Stimulated activated CD4-positive, alpha-beta T cell treated with anti-CD3 and anti-CD28 coated beads, Interleukin-1b, Interleukin-23, amount 100 ng/mL, for 48 hours (primary cell): ENCODE measurements at regions not wholly inside any gene's neighbourhood (a gene's known extent, or its start where the extent isn't known, plus 50 kb on each side); places are given as distances from the start of the nearest gene placed in this dataset.

Experiments
- DNase-seq: peaks from one replicate; pipeline ENCODE4 v3.0.0-alpha.2; 2020

GRCh38 chr6:7042654-7043545 lies 64.9 kb upstream of the RREB1 start:
- DNase-seq: no peak

DNA sequence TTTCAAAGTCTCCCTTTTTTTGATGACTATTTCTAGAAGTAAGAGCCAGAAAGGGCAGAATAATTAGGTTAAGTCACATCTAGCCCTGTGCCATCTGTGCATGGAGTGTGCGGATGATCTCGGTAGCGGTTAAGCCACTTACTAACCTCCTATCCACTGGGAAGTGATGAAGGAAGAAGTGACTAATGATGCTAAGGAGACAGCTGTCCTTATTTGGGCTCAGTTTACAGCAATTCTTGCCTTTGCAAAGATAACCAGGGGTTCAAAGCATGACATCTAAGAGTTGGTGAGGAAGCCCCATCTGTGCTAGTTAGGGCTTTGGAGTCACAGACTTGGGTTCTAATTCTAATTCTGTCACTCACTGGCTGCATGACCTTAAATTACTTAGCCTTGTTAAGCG lies 62.4 kb upstream of the RREB1 start:
- DNase-seq: no peak

DNA sequence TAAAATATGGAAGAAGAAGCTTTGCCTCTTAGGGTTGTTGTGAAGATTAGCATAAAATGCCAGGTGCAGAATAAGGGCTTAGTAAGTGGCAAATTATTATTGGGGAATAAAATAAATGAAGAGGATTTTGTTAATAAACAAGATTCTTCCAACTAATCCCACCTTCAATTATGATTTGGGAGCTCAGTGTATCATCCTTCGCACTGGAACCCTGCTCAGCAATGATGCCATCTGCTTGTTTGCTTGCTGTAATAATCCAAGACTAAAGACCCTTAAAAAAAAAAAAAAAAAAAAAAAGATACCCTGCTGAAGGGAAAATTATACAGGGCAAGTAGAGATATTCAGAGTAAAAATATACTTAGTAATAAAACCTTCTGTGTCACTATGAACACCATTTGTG lies 62.0 kb upstream of the RREB1 start:
- DNase-seq: no peak

GRCh38 chr6:7047128-7047527 lies 60.6 kb upstream of the RREB1 start:
- DNase-seq: no peak

- no peak for DNase-seq
Measured at GRCh38 chr6:7047966-7048365, 59.8 kb upstream of the RREB1 start.

DNA sequence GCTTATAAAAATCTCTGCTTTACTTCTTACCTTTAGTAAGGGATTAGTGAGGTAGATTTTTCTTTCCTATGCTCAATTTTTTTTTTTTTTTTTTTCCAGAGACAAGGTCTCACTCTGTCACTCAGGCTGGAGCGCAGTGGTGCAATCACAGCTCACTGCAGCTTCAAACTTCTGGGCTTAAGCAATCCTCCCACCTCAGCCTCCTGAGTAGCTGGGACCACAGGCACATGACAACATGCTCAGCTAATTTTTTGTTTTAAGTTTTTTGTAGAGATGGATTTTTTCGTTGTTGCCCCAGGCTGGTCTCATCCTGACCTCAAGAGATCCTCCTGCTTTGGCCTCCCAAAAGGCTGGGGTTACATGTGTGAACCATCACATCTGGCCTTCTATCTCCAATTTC lies 58.9 kb upstream of the RREB1 start:
- no peak for DNase-seq

GRCh38 chr6:7050004-7050403 lies 57.8 kb upstream of the RREB1 start:
- DNase-seq: no peak

DNA sequence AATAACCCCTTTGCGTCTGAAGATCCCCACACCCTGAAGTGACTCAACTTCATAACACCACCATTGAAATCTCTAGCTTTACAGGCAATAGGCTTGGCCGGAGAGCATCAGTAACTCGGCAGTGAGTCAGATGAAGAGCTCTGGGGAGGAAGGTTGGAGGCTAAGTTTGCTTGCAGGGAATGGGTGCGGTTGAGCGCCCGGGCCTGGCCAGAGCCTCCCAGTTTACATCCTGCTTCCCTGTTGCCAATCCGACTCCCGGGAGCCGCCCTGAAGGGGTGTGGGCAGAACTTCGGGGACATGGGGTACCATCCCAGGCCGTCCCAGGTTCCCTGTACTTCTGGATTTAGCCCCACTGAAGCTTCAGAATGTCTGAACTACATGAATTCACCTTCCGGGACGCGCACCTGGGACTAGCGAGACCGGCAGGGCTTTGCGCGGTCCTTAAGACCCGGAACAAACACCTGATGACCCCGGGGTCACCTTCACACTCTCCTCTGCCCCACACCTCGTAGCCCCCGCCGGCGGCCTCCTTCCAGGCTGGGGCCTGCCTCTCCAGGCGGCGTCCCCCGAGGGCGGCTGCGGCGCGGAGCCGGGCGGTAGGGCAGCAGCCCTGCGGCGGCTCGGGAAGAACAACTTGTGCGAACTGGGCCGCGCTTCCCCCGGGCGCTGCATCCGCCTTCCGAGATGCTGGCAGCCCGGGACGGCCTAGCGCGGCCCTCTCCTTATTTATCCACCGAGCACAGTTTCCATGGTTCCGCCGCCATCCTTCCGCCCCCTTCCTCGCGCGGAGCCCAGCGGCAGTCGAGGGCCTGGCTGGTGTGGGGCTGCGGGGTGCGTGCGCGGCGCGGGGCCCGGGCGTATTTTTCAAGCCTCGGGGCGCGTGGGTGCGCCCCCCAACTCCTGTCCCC lies 56.6 kb upstream of the RREB1 start:
- peak; percentile 15 for DNase-seq

- peak; percentile 40 for DNase-seq
Measured at GRCh38 chr6:7051780-7052442, 55.9 kb upstream of the RREB1 start.

DNA sequence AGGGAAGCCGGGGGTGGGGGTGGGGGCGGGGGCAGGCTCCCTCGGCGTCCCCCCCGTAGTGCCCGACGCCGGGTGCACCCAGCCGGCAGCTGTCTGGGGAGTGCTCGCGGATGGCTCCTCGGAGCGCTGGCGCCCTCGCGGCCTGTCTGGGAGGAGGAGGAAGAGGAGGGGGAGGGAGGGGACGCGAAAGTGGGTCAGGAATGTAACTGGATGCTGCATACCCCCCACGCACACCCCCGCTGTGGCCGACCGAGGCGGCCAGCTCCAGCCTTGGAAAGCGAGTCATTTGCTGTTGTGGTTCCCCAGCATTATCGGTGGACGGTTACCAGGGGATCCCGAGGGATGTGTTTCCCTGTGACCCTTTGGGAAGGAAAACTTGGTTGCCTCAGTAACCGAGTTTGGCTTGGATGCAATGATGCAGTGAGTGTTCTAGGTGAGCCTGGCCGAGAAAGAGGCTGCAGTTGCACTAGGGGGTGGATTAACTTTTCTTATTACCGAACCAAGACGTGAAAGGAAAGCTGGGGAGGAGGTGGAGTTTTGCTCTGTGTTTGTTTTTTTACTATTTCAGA lies 55.2 kb upstream of the RREB1 start:
- DNase-seq: no peak

DNA sequence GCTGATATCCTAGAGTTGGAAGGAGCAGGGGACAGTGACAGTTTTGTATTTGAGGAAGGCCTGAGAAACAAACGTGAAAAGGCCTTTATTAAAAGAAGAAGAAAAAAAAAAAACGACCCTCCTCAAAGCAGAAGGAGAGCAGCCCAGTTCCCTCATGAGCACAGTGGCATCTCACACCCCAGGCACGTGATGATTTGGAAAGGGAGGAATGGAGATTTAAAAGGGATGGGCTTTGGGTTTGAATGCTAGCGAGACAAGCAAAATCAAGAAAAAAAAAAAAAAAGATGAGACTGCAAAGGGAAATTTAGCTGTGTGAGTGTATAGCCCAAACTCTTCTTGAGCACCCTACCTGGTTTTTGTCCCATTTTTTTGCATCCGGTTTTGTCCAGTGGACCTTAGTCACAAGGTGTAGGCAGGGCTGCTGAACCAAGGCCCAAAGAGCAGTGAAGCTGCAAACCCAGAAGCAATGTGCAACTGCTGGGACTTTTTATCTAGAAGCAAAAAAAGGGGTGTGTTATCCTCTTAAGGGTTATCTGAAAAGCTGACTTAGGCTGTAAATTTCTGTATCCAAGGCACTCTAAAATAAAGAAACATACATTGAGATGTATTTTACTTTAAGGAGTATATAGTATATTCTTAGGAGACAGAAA lies 54.5 kb upstream of the RREB1 start:
- DNase-seq: no peak
